ENCODE measurements at regions not wholly inside any gene's neighbourhood (a gene's known extent, or its start where the extent isn't known, plus 50 kb on each side); places are given as distances from the start of the nearest gene placed in this dataset.

- no peaks in the 10 kb centered on the region for H3K27me3 ChIP-seq
- intact Hi-C loops (cut with DNase I), result no loop called here
- TF ChIP-seq POLR2A (IDR thresholded peaks at IDR 0.05), result no peak
- TF ChIP-seq, protein P1, sequence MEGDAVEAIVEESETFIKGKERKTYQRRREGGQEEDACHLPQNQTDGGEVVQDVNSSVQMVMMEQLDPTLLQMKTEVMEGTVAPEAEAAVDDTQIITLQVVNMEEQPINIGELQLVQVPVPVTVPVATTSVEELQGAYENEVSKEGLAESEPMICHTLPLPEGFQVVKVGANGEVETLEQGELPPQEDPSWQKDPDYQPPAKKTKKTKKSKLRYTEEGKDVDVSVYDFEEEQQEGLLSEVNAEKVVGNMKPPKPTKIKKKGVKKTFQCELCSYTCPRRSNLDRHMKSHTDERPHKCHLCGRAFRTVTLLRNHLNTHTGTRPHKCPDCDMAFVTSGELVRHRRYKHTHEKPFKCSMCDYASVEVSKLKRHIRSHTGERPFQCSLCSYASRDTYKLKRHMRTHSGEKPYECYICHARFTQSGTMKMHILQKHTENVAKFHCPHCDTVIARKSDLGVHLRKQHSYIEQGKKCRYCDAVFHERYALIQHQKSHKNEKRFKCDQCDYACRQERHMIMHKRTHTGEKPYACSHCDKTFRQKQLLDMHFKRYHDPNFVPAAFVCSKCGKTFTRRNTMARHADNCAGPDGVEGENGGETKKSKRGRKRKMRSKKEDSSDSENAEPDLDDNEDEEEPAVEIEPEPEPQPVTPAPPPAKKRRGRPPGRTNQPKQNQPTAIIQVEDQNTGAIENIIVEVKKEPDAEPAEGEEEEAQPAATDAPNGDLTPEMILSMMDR (IDR thresholded peaks at IDR 0.05), result no peak
- no peak for ATAC-seq
- no peak overlapping the region for H3K27ac ChIP-seq
- no peak overlapping the region for H3K4me3 ChIP-seq
- DNase-seq, result no peak
- no peaks in the 10 kb centered on the region for H3K9me3 ChIP-seq
- WGBS (ENCODE audit: insufficient coverage, low coverage, low lambda C conversion rate, missing lambda C conversion rate), result 60% methylated on average over 4 of the region's 10 CpGs
- H3K4me1 ChIP-seq, result no peaks in the 10 kb centered on the region
- H3K36me3 ChIP-seq, result no peaks in the 10 kb centered on the region
These were observed 1241.5 kb upstream of the WWC1 start for GRCh38 chr5:167049771-167050567.

GRCh38 chr5:167050568-167051401, 1240.7 kb upstream of the WWC1 start:
- no peak for DNase-seq
- Histone ChIP-seq H3K4me3 (no peak overlapping the region), H3K27ac (no peak overlapping the region), H3K36me3 (no peaks in the 10 kb centered on the region), H3K9me3 (no peaks in the 10 kb centered on the region), H3K27me3 (no peaks in the 10 kb centered on the region), H3K4me1 (no peaks in the 10 kb centered on the region)
- no peak for ATAC-seq
- intact Hi-C loops (cut with DNase I), result no loop called here
- 48% methylated on average over 8 of the region's 8 CpGs for WGBS (ENCODE audit: insufficient coverage, low coverage, low lambda C conversion rate, missing lambda C conversion rate)
- no peak for TF ChIP-seq POLR2A (IDR thresholded peaks at IDR 0.05)
- TF ChIP-seq, protein P1 (IDR thresholded peaks at IDR 0.05), result peak in 1 of 4 donors; percentile 21

GRCh38 chr5:167051402-167051768, 1240.1 kb upstream of the WWC1 start:
- Histone ChIP-seq H3K4me1 (no peaks in the 10 kb centered on the region), H3K36me3 (no peaks in the 10 kb centered on the region), H3K4me3 (no peak overlapping the region), H3K9me3 (no peaks in the 10 kb centered on the region), H3K27ac (no peak overlapping the region), H3K27me3 (no peaks in the 10 kb centered on the region)
- ATAC-seq, result no peak
- DNase-seq, result no peak
- WGBS (ENCODE audit: insufficient coverage, low coverage, low lambda C conversion rate, missing lambda C conversion rate), result 52% methylated on average over 7 of the region's 7 CpGs
- TF ChIP-seq POLR2A (IDR thresholded peaks at IDR 0.05), result no peak
- TF ChIP-seq, protein P1 (IDR thresholded peaks at IDR 0.05), result no peak
- intact Hi-C loops (cut with DNase I), result no loop called here

GRCh38 chr5:167052791-167053190, 1238.7 kb upstream of the WWC1 start:
- no peak for ATAC-seq
- Histone ChIP-seq H3K36me3 (no peaks in the 10 kb centered on the region), H3K9me3 (no peaks in the 10 kb centered on the region), H3K27ac (no peak overlapping the region), H3K27me3 (no peaks in the 10 kb centered on the region), H3K4me3 (no peak overlapping the region), H3K4me1 (no peaks in the 10 kb centered on the region)
- TF ChIP-seq, protein P1 (IDR thresholded peaks at IDR 0.05), result no peak
- TF ChIP-seq POLR2A (IDR thresholded peaks at IDR 0.05), result no peak
- intact Hi-C loops (cut with DNase I), result no loop called here
- no peak for DNase-seq
- WGBS (ENCODE audit: insufficient coverage, low coverage, low lambda C conversion rate, missing lambda C conversion rate), result 56% methylated on average over 1 of the region's 1 CpG
